Stimulated activated CD4-positive, alpha-beta T cell treated with anti-CD3 and anti-CD28 coated beads, Interleukin-4, amount 100 ng/mL, for 4 hours (primary cell): ENCODE measurements at regions not wholly inside any gene's neighbourhood (a gene's known extent, or its start where the extent isn't known, plus 50 kb on each side); places are given as distances from the start of the nearest gene placed in this dataset.

Source experiments
- DNase-seq, 2 experiments: peaks; one replicate each; pipeline ENCODE4 v3.0.0-alpha.2; 2020

DNA sequence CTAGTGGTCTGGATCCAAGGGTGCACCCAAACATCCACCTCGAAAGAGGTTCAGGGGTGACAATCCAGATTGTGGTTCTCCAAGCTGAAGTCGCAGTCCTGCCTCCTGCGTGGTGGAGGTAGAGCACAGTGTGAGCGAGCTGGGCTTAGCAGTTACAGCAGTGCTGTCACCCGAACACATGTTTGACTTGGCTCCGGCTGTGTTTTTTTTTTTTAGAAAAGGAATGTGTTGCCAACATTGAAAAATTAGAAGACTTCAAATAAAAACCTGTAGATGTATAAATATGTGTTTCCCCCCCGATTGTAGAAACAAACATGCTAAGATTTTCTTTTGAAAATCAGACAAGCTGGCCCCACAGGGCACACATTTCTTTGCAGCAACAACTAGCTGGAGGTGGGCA lies 530.8 kb downstream of the SHQ1 start:
- DNase-seq = no peak

DNA sequence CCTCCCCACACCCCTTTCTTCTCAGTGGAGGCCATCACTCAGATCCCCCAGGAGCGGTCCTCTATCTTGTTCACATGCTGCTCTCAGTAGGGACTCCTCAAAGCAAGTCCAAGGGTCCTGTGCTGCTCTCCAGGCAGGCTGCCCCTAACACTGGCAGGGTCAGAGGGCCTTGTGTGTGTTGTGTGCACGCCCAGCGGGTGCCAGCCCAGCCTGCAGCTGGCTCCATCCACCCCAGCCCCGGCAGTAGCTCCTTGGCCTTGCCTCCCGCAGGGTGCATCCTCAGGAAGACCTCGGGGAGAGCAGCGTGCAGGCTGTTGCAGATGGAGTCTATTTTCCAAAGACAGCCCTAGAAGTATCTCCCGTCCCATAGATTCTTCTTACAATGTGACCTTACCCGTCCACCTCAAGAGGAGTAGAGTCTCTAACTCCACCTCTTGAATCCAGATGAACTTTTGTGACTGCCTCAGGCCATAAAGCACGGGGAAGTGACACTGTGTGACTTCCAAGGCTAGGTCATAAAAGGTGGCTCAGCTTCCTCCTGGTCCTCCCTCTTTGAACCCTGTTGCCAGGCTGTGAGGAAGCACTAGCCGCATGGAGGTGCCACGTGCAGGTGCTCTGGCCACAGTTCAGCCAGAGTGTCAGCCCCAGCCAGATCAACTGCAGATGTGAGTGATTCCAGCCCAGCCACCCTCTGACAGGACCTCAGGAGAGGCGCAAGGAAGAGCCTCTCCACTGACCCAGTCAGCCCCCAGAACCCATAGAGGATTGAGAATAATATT lies 531.6 kb downstream of the SHQ1 start:
- no peak for DNase-seq

GRCh38 chr3:72313308-72313707 lies 528.4 kb upstream of the PROK2 start:
- DNase-seq = no peak

DNA sequence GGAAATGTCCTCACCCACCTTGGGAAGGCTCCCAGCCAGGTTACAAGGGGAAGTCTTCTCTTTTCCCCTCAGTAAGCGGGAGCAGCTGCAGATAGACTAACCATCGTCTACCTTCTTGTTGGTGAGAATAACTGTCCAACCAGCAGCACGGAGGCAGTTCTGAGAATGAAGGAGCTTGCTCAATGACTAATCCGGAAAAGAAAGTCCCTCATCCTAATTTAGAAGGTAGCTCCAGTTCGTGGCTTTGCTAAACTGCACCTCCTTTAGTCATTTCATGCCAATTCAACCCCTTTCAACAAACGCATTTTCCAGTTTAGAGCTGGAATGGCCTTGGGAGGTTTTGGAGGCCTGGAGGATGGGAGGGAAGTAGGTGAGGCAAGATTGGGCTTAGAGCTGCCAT lies 527.4 kb upstream of the PROK2 start:
- DNase-seq = no peak

- DNase-seq = no peak
Observed at GRCh38 chr3:72311425-72311824, 526.5 kb upstream of the PROK2 start.

- no peak for DNase-seq
Observed at GRCh38 chr3:72310419-72311380, 525.8 kb upstream of the PROK2 start.

GRCh38 chr3:72309661-72310418 lies 524.9 kb upstream of the PROK2 start:
- DNase-seq = no peak

- DNase-seq = no peak
Observed at GRCh38 chr3:72308641-72309040, 523.7 kb upstream of the PROK2 start.

- no peak for DNase-seq
Observed at GRCh38 chr3:72307438-72308115, 522.6 kb upstream of the PROK2 start.

DNA sequence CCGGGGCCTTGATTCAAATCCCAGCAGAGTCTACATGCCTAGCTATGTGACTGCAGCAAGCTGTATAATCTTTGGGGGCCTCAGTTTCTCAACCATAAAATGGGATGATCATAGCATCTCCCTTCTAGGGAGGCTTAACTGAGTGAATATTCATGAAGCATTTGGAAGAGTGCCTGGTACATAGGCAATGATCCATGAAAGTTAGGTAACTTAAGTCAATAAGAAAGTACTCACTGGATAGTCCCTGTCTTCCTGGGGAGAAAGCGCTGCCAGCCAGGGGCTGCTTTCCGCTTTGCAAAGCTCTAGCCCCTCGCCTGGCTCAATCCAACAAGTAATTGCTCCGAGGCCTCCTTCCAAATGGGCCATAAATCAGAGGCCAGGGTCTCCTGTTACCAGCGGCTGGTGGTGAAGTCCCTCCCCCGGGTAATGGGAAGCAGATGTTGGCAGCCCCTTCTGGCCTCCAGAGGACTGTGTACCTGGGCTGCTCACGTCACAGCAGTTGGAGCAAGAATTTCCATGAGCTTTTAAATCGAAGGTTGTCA lies 521.9 kb upstream of the PROK2 start:
- DNase-seq = no peak

DNA sequence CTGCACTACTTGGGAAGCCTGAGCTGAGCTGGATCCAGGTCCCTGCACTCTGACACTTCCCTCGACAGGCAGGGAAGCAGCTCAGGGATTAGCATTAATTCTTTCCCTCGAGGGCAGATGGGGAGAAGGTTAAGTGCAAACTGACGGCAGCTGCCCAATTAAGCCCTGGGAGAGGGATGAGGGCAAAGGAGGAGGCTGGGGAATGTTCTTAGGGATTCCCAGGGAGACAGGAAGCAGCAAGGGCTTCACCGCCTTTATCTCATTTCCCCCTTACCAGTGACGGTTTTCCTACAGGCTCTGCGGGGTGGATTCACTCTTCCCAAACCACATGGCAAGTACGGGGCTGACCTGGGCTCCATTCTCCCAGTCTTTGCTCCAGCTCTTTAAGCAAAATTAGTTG lies 519.0 kb upstream of the PROK2 start:
- DNase-seq = no peak

DNA sequence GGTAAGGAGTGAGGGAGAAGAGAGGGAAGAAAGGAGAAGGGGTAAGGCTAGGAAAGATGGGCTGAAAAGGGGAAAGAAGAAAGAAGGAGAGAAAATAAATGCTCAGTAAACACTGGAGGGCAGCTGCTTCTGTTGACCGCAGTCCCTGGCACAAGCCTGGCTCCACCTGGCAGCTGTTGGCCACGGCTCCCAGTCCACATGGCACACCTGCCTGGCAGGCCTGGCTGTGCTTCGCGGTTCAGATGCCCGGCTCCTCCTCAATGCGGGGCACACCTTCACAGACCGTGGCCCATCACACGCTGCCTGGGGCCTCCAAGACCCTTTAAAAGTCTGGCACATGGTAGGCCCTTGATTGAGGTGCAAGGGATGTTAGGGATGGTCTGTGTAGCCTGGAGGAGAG lies 516.8 kb upstream of the PROK2 start:
- DNase-seq = no peak

- DNase-seq = no peak
Observed at GRCh38 chr3:72300621-72301020, 515.7 kb upstream of the PROK2 start.

GRCh38 chr3:72299823-72300222 lies 514.9 kb upstream of the PROK2 start:
- DNase-seq = no peak

DNA sequence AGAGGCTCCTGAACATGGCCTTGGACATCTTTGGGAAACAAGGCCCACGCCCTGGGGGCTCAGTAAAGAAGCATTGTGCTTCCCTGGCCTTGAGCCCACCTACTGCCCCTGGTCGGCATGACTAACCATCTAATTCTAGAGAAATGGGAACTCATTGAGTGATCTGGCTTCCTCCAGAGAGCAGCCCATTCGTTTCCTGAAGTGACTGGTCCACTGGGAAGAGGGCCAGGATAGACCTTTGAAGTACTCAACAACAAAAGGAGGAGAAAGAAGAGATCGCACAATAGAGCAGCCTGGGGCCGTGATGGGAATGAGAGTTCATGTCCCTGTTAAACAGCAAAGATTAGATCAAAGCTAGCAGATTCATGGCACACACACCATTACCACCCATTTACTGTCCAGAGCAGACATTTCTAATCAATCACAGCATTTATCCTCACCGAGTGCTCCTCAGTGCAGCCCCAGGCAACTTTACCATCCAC lies 514.4 kb upstream of the PROK2 start:
- no peak for DNase-seq

DNA sequence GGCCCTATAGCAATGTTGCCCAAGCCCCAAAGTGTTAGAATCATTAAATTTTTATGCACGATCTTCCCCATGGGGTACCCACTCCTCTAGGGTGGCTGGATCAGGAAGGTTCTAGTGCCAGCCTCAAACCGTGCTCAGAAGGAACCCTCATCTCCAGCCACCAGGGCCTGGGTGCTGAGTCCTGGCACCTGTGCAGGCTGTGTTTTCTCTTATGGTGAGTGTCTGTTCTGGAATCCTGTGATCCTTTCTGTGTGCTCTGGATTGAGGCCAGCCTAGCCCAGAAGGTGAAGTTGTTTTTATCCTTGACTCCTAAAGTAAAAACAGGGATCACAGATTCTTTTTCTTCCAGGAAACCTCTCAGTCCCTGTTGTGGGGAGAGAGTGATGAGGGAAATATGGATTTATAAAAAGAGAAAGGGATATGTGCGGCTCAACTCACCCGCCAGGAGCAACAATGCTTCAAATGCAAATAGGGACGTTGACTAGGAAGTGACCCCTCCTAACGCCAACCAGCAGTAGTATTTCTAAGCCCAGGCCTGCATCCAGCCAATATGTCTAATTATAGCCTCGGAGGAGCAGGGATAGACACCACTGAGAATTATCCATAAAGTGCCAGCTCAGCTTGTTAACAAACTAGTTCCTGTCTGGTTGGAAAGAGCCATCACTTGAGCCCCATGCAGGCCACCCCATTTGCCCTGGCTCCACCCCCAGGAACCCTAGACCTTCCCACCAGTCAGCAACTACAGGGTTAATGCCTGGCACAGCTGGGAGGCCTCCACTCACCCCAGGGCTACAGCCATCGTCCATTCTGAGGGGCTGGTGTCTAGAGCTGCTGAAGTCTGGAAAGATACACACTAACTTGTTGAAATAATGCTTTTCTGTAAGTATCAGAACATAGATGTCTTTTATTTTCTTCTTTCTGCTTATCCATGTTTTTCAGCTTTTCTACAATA lies 513.5 kb upstream of the PROK2 start:
- no peak for DNase-seq

GRCh38 chr3:72297481-72297880 lies 512.5 kb upstream of the PROK2 start:
- DNase-seq = no peak

DNA sequence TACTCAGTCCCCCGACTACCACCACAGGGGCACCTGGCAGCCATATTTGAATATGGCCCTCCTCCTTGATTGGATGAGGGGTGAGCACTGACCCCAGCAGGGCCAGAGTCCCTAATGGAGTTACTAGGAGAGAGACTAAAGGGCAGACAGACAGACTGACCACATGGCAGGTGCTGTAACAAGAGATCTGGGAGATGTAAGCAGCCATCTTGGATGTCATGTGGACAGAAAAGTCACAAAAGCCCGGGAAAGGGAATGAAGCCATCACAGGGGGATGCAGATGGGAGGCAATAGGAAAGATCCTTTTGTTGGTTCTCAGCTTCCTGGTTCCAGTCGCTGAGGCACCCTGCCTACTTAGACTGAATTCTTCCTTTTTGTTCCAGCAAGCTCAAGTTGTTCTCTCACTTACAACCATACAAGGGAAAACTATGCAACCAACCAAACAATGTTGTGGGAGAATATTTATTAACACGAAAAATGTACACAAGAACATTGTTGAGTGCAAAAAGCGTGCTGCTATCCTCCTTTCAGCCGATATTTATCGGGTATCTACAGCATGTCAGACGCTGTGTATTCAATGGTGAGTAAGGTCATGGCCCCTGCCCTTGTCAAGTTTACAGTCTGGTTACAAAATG lies 511.6 kb upstream of the PROK2 start:
- no peak for DNase-seq

DNA sequence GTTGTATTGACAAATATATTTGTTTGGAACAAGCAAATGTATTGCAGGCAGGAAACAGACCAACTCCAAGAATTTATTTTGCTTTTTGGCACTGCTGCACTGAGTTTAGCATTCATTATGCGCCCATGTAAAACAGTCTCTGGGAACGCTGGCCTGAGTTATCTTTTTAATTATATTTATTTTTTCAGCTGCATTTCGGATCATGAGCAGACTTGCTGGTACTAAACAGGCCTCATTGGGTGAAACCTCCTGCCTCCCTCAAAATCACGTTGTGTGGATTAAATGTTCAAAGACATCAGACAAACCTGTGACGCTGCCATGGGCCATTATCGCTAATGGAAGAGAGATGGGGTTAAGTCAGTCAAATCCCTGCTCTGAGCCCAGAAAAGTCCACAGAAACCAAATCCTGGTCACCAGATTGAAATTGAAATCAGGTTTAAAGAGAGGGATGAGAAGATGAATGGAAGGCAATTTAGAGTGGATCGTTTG lies 511.1 kb upstream of the PROK2 start:
- no peak for DNase-seq

GRCh38 chr3:72295276-72295961 lies 510.5 kb upstream of the PROK2 start:
- DNase-seq = no peak
